ENCODE measurements at regions not wholly inside any gene's neighbourhood (a gene's known extent, or its start where the extent isn't known, plus 50 kb on each side); places are given as distances from the start of the nearest gene placed in this dataset.

- TF ChIP-seq TCF4 (CRISPR knock-in tag; IDR thresholded peaks at IDR 0.05; ENCODE audit: borderline replicate concordance): no peak
- TF ChIP-seq ZNF8 (CRISPR knock-in tag; IDR thresholded peaks at IDR 0.05): no peak
- TF ChIP-seq BACH2 (CRISPR knock-in tag; IDR thresholded peaks at IDR 0.05; ENCODE audit: borderline replicate concordance): no peak
- no peak for TF ChIP-seq ZFP3 (CRISPR knock-in tag; IDR thresholded peaks at IDR 0.05)
- TF ChIP-seq ZFP30 (CRISPR knock-in tag; IDR thresholded peaks at IDR 0.05): no peak
- TF ChIP-seq RARB (CRISPR knock-in tag; IDR thresholded peaks at IDR 0.05): no peak
- TF ChIP-seq ARNTL (CRISPR knock-in tag; IDR thresholded peaks at IDR 0.05; ENCODE audit: borderline replicate concordance, low read depth): no peak
- no peak for TF ChIP-seq OSR1 (CRISPR knock-in tag; IDR thresholded peaks at IDR 0.05)
- no peak for TF ChIP-seq CREB5 (CRISPR knock-in tag; IDR thresholded peaks at IDR 0.05; ENCODE audit: low read depth)
- TF ChIP-seq TSHZ2 (CRISPR knock-in tag; IDR thresholded peaks at IDR 0.05): no peak
- TF ChIP-seq SNAI2 (CRISPR knock-in tag; IDR thresholded peaks at IDR 0.05): no peak
- no peak for TF ChIP-seq PATZ1 (CRISPR knock-in tag; IDR thresholded peaks at IDR 0.05; ENCODE audit: borderline replicate concordance)
- TF ChIP-seq ZNF70 (CRISPR knock-in tag; IDR thresholded peaks at IDR 0.05): no peak
Observed at GRCh38 chr3:105139881-105140560, 226.7 kb upstream of the ALCAM start.
